ENCODE measurements at regions not wholly inside any gene's neighbourhood (a gene's known extent, or its start where the extent isn't known, plus 50 kb on each side); places are given as distances from the start of the nearest gene placed in this dataset.

GRCh38 chr5:109945097-109945678, 255.5 kb downstream of the MAN2A1 start:
- no peak for DNase-seq (ENCODE audit: low read depth)

DNA sequence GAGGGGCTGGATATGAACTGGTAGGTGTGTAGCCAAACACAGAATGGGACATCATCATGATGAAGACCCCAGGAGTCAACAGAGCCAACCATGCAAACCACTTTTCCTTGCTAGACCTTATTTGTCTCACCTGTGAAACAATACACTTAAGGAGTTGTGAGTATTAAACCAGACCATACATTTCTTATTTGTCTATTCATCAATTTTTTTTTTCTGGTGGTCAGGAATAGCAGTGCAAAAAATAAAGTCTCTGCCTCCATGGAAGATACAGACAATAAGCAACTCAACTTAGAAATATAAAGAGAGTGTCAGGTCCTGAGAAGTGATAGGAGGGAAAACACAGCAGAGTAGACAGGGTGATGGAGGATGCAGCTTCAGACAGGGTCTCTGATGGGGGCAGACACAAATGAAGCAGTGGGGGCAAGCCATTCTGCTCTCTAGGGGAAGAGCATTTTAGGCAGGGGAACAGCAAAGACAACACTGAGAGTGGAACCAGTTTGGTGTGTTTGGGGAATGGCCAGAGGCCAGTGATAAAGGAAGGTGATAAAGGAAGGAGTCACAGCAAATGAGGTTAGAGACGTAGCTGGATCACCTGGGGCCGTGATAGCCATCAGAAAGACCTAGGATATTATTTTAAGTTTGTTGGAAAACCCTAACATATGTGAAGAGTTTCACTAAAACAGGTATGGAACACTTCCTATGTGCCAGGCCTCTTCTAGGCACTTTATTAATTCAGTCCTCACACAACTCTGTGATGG, 256.2 kb downstream of the MAN2A1 start:
- DNase-seq (ENCODE audit: low read depth), result no peak

DNA sequence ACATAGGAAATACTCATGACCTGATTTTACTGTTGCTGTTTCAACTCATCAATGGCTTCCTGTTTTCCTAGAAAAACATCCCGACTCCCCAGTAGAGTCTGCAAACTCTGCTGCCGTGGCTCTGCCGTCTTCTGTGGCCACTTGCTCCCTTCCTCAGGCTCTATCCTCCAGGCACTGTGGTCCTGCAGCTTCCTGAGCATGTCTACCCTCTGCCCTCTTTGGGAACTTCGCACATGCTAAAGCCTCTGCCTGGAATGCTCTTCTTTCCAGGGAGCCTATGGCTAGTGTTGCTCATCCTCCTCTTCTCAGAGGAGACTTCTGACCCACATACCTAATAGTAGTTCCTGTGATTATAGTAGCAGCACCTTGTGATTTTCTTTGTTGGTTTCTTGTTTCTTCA, 256.9 kb downstream of the MAN2A1 start:
- DNase-seq (ENCODE audit: low read depth), result no peak

DNA sequence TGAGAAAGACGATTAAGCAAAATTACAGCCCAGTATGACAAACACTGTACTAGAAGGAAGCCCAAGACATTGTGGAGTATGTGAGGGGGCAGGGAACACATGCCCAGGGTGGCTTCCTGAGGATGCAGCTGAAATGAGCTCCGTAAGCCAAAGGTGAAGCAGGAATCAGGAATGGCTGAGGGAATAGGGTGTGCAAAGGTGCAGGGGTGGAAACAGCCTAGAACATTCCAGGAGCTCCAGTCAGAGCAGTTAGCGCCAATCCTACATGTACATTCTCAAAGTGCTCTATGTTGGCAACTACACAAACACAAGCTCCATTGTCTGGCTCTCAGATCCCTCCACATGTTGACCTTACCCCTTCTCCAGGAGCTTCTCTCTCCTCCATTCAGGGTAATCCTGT, 257.9 kb downstream of the MAN2A1 start:
- no peak for DNase-seq (ENCODE audit: low read depth)

GRCh38 chr5:109950634-109951033, 260.9 kb downstream of the MAN2A1 start:
- DNase-seq (ENCODE audit: low read depth), result no peak

- no peak for DNase-seq (ENCODE audit: low read depth)
These were observed 261.6 kb downstream of the MAN2A1 start for GRCh38 chr5:109951348-109951747.

GRCh38 chr5:109951758-109952157, 262.0 kb downstream of the MAN2A1 start:
- DNase-seq (ENCODE audit: low read depth), result no peak

GRCh38 chr5:109953761-109954160, 264.0 kb downstream of the MAN2A1 start:
- DNase-seq (ENCODE audit: low read depth), result no peak

DNA sequence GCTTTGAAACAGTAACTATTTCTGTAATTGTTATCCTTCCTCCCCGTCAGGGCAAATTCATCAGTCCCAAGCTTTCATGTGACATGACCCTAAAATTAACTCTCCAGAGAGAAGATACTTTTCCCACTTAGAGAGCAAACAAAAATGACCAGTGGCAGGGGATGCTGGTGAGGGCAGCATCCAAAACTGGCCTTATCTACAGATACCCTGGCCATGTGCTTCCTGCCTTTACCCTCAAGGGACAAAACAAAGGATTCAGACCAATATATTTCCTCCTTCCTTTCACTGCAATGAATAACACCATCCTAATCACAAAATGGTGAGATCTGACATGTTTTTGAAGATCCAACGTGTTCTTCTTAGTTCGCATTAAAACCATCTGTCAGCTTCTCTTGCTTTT, 267.2 kb downstream of the MAN2A1 start:
- DNase-seq (ENCODE audit: low read depth), result no peak

- no peak for DNase-seq (ENCODE audit: low read depth)
These were observed 268.4 kb downstream of the MAN2A1 start for GRCh38 chr5:109958082-109958481.

GRCh38 chr5:109959652-109960051, 269.9 kb downstream of the MAN2A1 start:
- no peak for DNase-seq (ENCODE audit: low read depth)

DNA sequence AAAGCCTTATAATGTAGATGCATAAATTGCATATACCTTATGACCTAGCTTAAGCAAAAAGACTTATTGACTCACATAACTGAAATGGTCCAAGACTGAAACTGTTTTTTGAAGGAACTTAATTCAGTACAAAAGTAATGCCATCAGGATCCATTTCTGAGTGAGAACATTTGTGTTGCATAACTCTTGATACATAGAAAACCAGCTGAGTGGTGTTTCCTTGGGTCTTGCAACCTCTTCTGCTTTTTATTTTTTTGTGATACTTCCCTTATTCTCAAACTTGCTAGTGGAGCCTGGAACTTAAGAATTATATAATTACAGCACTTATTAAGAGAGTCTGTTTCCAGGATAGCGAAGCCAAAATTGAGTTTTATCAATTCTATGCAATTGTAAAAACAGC, 272.0 kb downstream of the MAN2A1 start:
- no peak for DNase-seq (ENCODE audit: low read depth)

GRCh38 chr5:109962882-109963603, 273.3 kb downstream of the MAN2A1 start:
- no peak for DNase-seq (ENCODE audit: low read depth)

GRCh38 chr5:109964136-109964535, 274.4 kb downstream of the MAN2A1 start:
- no peak for DNase-seq (ENCODE audit: low read depth)

DNA sequence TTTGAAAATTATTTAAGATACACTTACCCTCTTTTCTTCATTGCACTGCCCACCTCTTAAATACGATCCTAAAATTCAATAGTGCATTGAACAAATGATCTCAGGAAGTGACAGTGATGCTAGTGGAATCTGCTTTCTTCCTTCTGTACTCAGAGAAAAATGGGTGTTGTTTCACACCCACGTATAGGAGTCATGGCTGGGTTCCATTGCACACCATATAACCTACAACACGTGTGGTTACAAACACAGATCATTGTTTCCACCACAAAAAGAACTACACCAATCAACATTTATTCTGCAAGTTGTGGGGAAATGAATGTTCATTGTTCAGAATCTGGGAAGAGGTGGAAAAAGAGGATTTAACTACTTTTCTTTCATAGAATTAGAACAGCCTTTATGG, 275.9 kb downstream of the MAN2A1 start:
- no peak for DNase-seq (ENCODE audit: low read depth)

DNA sequence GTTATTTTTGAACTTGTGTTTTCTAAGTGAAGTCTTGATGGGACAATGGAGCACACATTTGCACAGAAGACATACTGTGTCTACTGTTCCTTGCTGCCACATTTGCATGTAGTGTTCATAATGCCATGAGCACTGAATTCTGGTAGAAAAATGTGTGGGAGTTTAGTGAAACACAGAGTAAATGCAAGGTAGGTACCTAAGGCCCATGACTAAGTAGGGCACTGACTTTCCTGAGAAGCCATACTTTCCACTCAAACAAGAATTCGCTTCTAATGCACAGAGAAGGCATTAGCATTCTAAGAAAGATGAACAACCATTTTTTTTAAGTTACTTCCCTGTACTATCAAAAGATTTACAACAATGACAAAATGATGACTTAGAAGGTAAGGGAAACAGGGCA, 282.2 kb downstream of the MAN2A1 start:
- no peak for DNase-seq (ENCODE audit: low read depth)

DNA sequence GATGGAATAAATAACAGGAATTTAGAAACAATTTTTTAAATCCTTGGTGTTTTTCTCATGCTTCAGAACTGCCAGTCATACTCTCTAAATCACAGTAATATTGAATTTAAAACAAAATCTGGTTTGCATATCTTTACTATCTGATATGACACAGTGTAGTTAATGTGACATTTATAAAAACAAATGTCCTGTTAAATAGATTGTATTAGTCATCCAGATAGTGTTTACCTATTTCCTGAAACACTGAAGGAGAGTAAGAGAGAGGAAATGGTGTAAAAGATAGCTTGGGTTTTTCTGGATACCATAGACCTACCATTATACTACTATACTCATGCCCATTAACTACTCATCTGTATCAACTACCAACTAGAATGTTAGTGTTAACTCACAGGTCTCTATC, 292.3 kb downstream of the MAN2A1 start:
- no peak for DNase-seq (ENCODE audit: low read depth)

DNA sequence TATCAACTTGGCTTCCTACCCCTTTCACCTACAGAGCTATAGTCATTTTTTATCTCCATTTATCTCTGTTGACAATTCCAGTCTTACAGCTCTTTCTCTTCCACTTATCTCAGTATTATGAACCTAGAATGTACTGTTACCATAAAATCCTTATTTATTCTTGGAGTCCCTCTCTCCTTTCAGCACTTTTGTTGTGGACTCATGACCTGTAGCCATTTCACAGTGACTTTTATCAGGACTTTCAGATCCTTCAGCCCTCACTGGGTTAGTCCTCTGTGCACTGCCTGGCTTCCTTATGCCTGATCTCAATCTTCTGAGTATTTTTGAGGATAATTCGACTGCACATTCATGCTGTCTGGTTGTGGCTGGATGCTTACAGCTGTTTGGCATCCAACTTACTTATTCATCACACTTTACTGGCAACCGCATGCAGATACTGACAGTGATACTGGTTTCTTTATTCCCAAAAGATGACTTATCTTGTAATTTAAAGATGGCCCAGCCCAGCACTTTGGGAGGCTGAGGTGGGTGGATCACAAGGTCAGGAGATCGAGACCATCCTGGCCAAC, 293.3 kb downstream of the MAN2A1 start:
- DNase-seq (ENCODE audit: low read depth), result no peak

DNA sequence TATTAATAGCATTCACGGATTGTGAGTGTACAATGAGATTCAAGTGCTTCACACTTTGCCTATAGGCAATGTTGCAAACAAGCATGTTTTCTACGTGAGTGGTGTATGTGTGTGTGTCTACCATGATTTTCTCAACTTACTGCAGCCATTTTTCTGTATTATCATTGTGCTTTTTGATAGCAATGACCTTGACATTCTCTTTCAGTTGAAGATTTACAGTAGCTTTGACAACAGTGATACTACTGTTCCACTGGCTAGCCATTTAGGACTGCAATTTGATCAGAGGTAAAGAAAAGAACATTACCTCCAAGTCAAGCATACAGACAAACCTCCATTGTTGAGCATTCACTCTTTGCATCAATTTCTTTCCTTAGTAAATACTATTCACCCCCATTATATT, 297.0 kb downstream of the MAN2A1 start:
- DNase-seq (ENCODE audit: low read depth), result no peak

DNA sequence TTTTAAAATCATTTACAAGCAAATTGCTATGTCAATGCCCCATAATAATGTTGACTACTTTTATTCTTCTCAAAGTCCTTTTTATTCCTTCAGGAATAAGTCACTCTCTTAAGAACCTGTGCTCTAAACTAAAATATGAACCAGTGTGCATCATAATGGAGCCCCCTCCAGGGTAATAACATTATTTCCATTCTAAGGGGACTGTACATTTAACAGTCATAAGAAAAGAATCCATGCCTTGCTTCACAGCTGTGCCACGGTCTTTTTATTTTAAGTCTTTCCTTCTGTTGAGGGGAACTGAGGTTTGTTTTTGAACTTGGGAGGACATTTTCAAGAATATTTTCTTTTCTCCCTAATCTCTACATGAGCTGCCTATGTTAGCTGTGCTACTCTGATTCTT, 297.6 kb downstream of the MAN2A1 start:
- no peak for DNase-seq (ENCODE audit: low read depth)

DNA sequence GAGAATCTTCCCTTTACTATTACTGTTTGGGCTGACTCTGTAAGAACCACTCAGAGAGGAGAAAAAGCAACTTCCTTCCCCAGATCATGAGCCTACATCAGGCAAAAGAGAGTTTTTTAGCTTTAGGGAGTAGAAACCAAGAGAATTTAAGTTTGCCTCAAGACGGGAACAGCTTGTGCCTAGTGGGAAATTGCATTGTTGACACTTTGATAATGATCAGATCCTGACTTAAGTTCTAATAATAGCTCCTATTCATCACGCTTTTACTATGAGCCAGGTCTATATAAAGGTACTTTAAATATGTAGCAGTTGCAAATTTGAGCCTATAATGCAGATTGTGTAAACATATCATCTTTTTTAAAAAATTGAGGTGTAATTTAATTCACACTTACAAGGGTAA, 298.2 kb downstream of the MAN2A1 start:
- no peak for DNase-seq (ENCODE audit: low read depth)

DNA sequence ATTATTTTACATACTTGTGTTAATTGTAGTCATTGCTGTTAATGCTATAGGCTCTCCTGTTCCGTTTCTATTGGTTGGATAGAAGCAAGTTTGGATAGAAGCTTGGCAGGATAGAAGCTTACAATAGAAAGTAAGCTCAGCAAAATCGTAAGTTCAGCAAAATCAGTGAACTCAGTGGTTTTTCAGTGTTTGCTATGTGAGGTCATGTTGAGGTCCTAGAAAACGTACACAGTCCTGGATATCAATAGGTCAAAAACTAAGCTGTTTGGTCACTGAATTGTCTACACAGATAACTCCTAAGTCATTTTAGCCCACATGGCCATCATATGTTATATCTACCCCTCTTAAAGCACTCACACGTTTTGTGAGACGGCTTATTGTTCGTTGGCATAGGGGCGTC, 299.4 kb downstream of the MAN2A1 start:
- DNase-seq (ENCODE audit: low read depth), result no peak
